ENCODE measurements at regions not wholly inside any gene's neighbourhood (a gene's known extent, or its start where the extent isn't known, plus 50 kb on each side); places are given as distances from the start of the nearest gene placed in this dataset.

- Mint-ChIP-seq H3K4me1 (no peaks in the 10 kb centered on the region), H3K27me3 (ENCODE audit: insufficient read depth) (no peaks in the 10 kb centered on the region), H3K4me3 (no peak overlapping the region), H3K36me3 (ENCODE audit: low read depth) (no peaks in the 10 kb centered on the region), H3K9me3 (peaks cover 13% of the 10 kb centered on the region), H3K27ac (no peak overlapping the region)
- Histone ChIP-seq H3K4me1 (ENCODE audit: control insufficient read depth, insufficient read depth, low read length) (no peaks in the 10 kb centered on the region), H3K36me3 (ENCODE audit: control insufficient read depth, insufficient read depth, low read length) (no peaks in the 10 kb centered on the region), H3K9me3 (ENCODE audit: control insufficient read depth, low read length) (no peaks in the 10 kb centered on the region), H3K9ac (ENCODE audit: extremely low read depth, low read length, poor library complexity, severe bottlenecking) (no peak overlapping the region), H3K4me3 (ENCODE audit: low read length) (no peak overlapping the region), H3K27me3 (ENCODE audit: control insufficient read depth, insufficient read depth, low read length, poor library complexity, severe bottlenecking) (no peaks in the 10 kb centered on the region), H3K27ac (ENCODE audit: low read depth, low read length) (peak overlapping the region; percentile 72)
- DNase-seq = no peak
- no peak for TF ChIP-seq CTCF (conservative IDR thresholded peaks at IDR 0.05)
- WGBS, 2 experiments (ENCODE audit: insufficient coverage in 1 of 2, insufficient read length in 1 of 2) = 90 to 94% methylated on average over 22 to 34 of the region's 34 CpGs
Observed at GRCh38 chr20:40913224-40914185, 115.1 kb upstream of the TOP1 start.

GRCh38 chr20:40915756-40916155 is 112.9 kb upstream of the TOP1 start:
- H3K4me1 ChIP-seq (ENCODE audit: control insufficient read depth, insufficient read depth, low read length) = no peaks in the 10 kb centered on the region
- Mint-ChIP-seq H3K9me3 (peaks cover 9% of the 10 kb centered on the region), H3K36me3 (ENCODE audit: low read depth) (no peaks in the 10 kb centered on the region), H3K27me3 (ENCODE audit: insufficient read depth) (no peaks in the 10 kb centered on the region), H3K4me3 (no peak overlapping the region), H3K4me1 (no peaks in the 10 kb centered on the region), H3K27ac (no peak overlapping the region)
- no peak for TF ChIP-seq CTCF (conservative IDR thresholded peaks at IDR 0.05)
- no peak overlapping the region for H3K27ac ChIP-seq (ENCODE audit: low read depth, low read length)
- H3K27me3 ChIP-seq (ENCODE audit: control insufficient read depth, insufficient read depth, low read length, poor library complexity, severe bottlenecking) = no peaks in the 10 kb centered on the region
- no peak overlapping the region for H3K9ac ChIP-seq (ENCODE audit: extremely low read depth, low read length, poor library complexity, severe bottlenecking)
- H3K9me3 ChIP-seq (ENCODE audit: control insufficient read depth, low read length) = no peaks in the 10 kb centered on the region
- WGBS, 2 experiments (ENCODE audit: insufficient coverage in 1 of 2, insufficient read length in 1 of 2) = 86 to 96% methylated on average over 2 to 3 of the region's 3 CpGs
- no peak overlapping the region for H3K4me3 ChIP-seq (ENCODE audit: low read length)
- H3K36me3 ChIP-seq (ENCODE audit: control insufficient read depth, insufficient read depth, low read length) = no peaks in the 10 kb centered on the region
- DNase-seq = no peak

GRCh38 chr20:40916276-40916675 is 112.3 kb upstream of the TOP1 start:
- H3K9me3 ChIP-seq (ENCODE audit: control insufficient read depth, low read length) = no peaks in the 10 kb centered on the region
- no peak for TF ChIP-seq CTCF (conservative IDR thresholded peaks at IDR 0.05)
- 72% methylated on average over 1 of the region's 1 CpG; no CpG with 5 or more reads in 1 of the 2 experiments for WGBS, 2 experiments (ENCODE audit: insufficient coverage in 1 of 2, insufficient read length in 1 of 2)
- Mint-ChIP-seq H3K9me3 (peaks cover 11% of the 10 kb centered on the region), H3K36me3 (ENCODE audit: low read depth) (no peaks in the 10 kb centered on the region), H3K4me1 (no peaks in the 10 kb centered on the region), H3K27ac (no peak overlapping the region), H3K27me3 (ENCODE audit: insufficient read depth) (no peaks in the 10 kb centered on the region), H3K4me3 (no peak overlapping the region)
- no peaks in the 10 kb centered on the region for H3K36me3 ChIP-seq (ENCODE audit: control insufficient read depth, insufficient read depth, low read length)
- no peak overlapping the region for H3K4me3 ChIP-seq (ENCODE audit: low read length)
- DNase-seq = no peak
- H3K27me3 ChIP-seq (ENCODE audit: control insufficient read depth, insufficient read depth, low read length, poor library complexity, severe bottlenecking) = no peaks in the 10 kb centered on the region
- H3K27ac ChIP-seq (ENCODE audit: low read depth, low read length) = no peak overlapping the region
- no peak overlapping the region for H3K9ac ChIP-seq (ENCODE audit: extremely low read depth, low read length, poor library complexity, severe bottlenecking)
- no peaks in the 10 kb centered on the region for H3K4me1 ChIP-seq (ENCODE audit: control insufficient read depth, insufficient read depth, low read length)
